ENCODE measurements at regions not wholly inside any gene's neighbourhood (a gene's known extent, or its start where the extent isn't known, plus 50 kb on each side); places are given as distances from the start of the nearest gene placed in this dataset.

DNA sequence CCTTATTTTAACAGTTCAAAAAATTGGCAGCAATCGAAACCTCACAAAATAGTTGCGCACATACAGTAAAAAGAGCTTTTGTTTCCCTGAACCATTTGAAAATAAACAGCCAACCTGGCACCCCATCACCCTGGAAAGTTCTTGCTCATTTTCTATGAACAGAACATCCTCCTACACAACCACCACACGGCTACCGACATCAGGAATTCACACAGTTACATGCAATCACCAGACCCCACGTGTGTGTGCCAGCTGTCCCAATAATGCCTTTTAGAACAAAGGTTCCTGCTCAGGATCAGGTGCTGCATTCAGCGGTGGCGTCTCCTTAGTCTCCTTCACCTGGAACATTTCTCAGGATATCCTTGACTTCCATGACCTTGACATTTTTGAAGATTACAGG is 186.5 kb downstream of the KLF13 start:
- Histone ChIP-seq H3K9me3 (ENCODE audit: control insufficient read depth, insufficient read depth, low read length) (no peaks in the 10 kb centered on the region), H3K27me3 (ENCODE audit: control insufficient read depth, insufficient read depth, low read length) (no peaks in the 10 kb centered on the region), H3K4me3 (ENCODE audit: low read depth, low read length) (no peak overlapping the region), H3K4me1 (ENCODE audit: control insufficient read depth, insufficient read depth, low read length) (no peaks in the 10 kb centered on the region), H3K9ac (ENCODE audit: low read depth, low read length) (no peak overlapping the region), H3K36me3 (ENCODE audit: control insufficient read depth, insufficient read depth, low read length) (no peaks in the 10 kb centered on the region)

DNA sequence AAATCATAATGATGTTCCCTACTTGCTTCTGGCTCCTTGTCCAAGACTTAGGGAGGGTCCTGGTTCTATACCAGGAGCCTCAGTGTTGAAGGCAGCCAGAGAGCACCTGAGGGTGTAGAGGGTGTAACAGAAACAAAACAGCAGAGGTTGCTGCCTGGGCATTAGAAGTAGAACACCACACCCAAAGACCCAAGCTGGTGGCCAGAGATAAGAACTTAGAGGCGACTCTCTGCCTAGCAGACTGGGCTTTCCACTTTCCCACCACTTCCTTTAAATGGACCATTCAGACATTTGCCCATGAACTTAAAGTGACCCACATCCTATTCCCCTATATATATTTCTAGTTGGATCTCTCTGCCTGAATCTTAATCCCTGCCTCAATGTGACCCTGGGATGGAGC is 189.8 kb downstream of the KLF13 start:
- Histone ChIP-seq H3K9ac (ENCODE audit: low read depth, low read length) (no peak overlapping the region), H3K9me3 (ENCODE audit: control insufficient read depth, insufficient read depth, low read length) (no peaks in the 10 kb centered on the region), H3K36me3 (ENCODE audit: control insufficient read depth, insufficient read depth, low read length) (no peaks in the 10 kb centered on the region), H3K4me3 (ENCODE audit: low read depth, low read length) (no peak overlapping the region), H3K27me3 (ENCODE audit: control insufficient read depth, insufficient read depth, low read length) (no peaks in the 10 kb centered on the region), H3K4me1 (ENCODE audit: control insufficient read depth, insufficient read depth, low read length) (no peaks in the 10 kb centered on the region)

GRCh38 chr15:31516874-31517273 is 190.2 kb downstream of the KLF13 start:
- Histone ChIP-seq H3K9me3 (ENCODE audit: control insufficient read depth, insufficient read depth, low read length) (no peaks in the 10 kb centered on the region), H3K4me3 (ENCODE audit: low read depth, low read length) (no peak overlapping the region), H3K9ac (ENCODE audit: low read depth, low read length) (no peak overlapping the region), H3K27me3 (ENCODE audit: control insufficient read depth, insufficient read depth, low read length) (no peaks in the 10 kb centered on the region), H3K36me3 (ENCODE audit: control insufficient read depth, insufficient read depth, low read length) (no peaks in the 10 kb centered on the region), H3K4me1 (ENCODE audit: control insufficient read depth, insufficient read depth, low read length) (no peaks in the 10 kb centered on the region)

- no peaks in the 10 kb centered on the region for H3K36me3 ChIP-seq (ENCODE audit: control insufficient read depth, insufficient read depth, low read length)
- H3K4me1 ChIP-seq (ENCODE audit: control insufficient read depth, insufficient read depth, low read length), result no peaks in the 10 kb centered on the region
- no peaks in the 10 kb centered on the region for H3K9me3 ChIP-seq (ENCODE audit: control insufficient read depth, insufficient read depth, low read length)
- H3K27me3 ChIP-seq (ENCODE audit: control insufficient read depth, insufficient read depth, low read length), result no peaks in the 10 kb centered on the region
- no peak overlapping the region for H3K9ac ChIP-seq (ENCODE audit: low read depth, low read length)
- H3K4me3 ChIP-seq (ENCODE audit: low read depth, low read length), result no peak overlapping the region
Measured at GRCh38 chr15:31517711-31518110, 191.1 kb downstream of the KLF13 start.

- no peaks in the 10 kb centered on the region for H3K9me3 ChIP-seq (ENCODE audit: control insufficient read depth, insufficient read depth, low read length)
- no peaks in the 10 kb centered on the region for H3K27me3 ChIP-seq (ENCODE audit: control insufficient read depth, insufficient read depth, low read length)
- no peak overlapping the region for H3K9ac ChIP-seq (ENCODE audit: low read depth, low read length)
- no peaks in the 10 kb centered on the region for H3K4me1 ChIP-seq (ENCODE audit: control insufficient read depth, insufficient read depth, low read length)
- no peak overlapping the region for H3K4me3 ChIP-seq (ENCODE audit: low read depth, low read length)
- H3K36me3 ChIP-seq (ENCODE audit: control insufficient read depth, insufficient read depth, low read length), result no peaks in the 10 kb centered on the region
Measured at GRCh38 chr15:31522028-31522427, 195.4 kb downstream of the KLF13 start.

- no peak overlapping the region for H3K9ac ChIP-seq (ENCODE audit: low read depth, low read length)
- no peak overlapping the region for H3K4me3 ChIP-seq (ENCODE audit: low read depth, low read length)
- no peaks in the 10 kb centered on the region for H3K27me3 ChIP-seq (ENCODE audit: control insufficient read depth, insufficient read depth, low read length)
- no peaks in the 10 kb centered on the region for H3K4me1 ChIP-seq (ENCODE audit: control insufficient read depth, insufficient read depth, low read length)
- no peaks in the 10 kb centered on the region for H3K9me3 ChIP-seq (ENCODE audit: control insufficient read depth, insufficient read depth, low read length)
- no peaks in the 10 kb centered on the region for H3K36me3 ChIP-seq (ENCODE audit: control insufficient read depth, insufficient read depth, low read length)
Measured at GRCh38 chr15:31523027-31523654, 196.5 kb downstream of the KLF13 start.

GRCh38 chr15:31523655-31524049 is 197.0 kb downstream of the KLF13 start:
- Histone ChIP-seq H3K9me3 (ENCODE audit: control insufficient read depth, insufficient read depth, low read length) (no peaks in the 10 kb centered on the region), H3K4me3 (ENCODE audit: low read depth, low read length) (no peak overlapping the region), H3K36me3 (ENCODE audit: control insufficient read depth, insufficient read depth, low read length) (no peaks in the 10 kb centered on the region), H3K4me1 (ENCODE audit: control insufficient read depth, insufficient read depth, low read length) (no peaks in the 10 kb centered on the region), H3K27me3 (ENCODE audit: control insufficient read depth, insufficient read depth, low read length) (no peaks in the 10 kb centered on the region), H3K9ac (ENCODE audit: low read depth, low read length) (no peak overlapping the region)

GRCh38 chr15:31525185-31525695 is 198.6 kb downstream of the KLF13 start:
- Histone ChIP-seq H3K9ac (ENCODE audit: low read depth, low read length) (no peak overlapping the region), H3K9me3 (ENCODE audit: control insufficient read depth, insufficient read depth, low read length) (no peaks in the 10 kb centered on the region), H3K27me3 (ENCODE audit: control insufficient read depth, insufficient read depth, low read length) (no peaks in the 10 kb centered on the region), H3K4me3 (ENCODE audit: low read depth, low read length) (no peak overlapping the region), H3K4me1 (ENCODE audit: control insufficient read depth, insufficient read depth, low read length) (no peaks in the 10 kb centered on the region), H3K36me3 (ENCODE audit: control insufficient read depth, insufficient read depth, low read length) (no peaks in the 10 kb centered on the region)

GRCh38 chr15:31525988-31526665 is 199.5 kb downstream of the KLF13 start:
- Histone ChIP-seq H3K9me3 (ENCODE audit: control insufficient read depth, insufficient read depth, low read length) (no peaks in the 10 kb centered on the region), H3K9ac (ENCODE audit: low read depth, low read length) (no peak overlapping the region), H3K27me3 (ENCODE audit: control insufficient read depth, insufficient read depth, low read length) (no peaks in the 10 kb centered on the region), H3K4me3 (ENCODE audit: low read depth, low read length) (no peak overlapping the region), H3K36me3 (ENCODE audit: control insufficient read depth, insufficient read depth, low read length) (no peaks in the 10 kb centered on the region), H3K4me1 (ENCODE audit: control insufficient read depth, insufficient read depth, low read length) (no peaks in the 10 kb centered on the region)

DNA sequence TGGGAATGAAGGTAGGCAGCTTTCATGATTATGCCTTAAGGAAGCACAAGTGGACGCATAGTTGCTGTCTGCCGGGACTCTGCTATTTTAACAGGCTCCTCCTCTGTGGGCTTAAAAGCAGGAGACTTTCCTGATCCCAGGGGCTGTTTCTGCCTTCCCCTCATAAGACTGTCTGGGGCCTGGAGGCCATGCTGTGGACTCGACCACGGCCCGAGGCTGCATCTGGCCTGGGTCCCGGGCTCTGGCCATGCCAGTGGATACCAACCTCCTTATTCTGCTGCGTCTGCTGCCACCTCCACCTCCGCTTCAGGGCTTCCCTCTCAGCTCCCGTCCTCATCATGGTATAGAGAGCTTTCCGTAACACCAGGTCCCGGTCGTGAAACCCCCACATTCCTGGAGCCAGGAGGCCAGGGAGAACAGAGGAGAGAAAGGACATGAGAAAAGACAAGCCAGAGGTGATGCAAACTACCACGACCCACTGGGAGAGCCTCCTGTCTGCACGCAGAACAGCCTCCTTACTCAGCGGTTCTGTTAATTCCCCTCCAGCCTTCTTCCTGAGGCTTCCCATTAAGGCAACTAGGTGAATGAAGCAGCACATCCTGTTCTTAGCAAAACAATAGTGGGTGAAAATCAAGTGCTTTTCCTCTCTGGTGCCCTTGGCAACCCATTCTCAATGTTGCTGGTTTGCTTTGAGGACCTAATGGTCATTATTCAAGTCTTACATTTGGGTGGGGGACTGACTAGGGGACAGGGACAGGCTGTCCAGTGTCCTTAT is 200.5 kb downstream of the KLF13 start:
- Histone ChIP-seq H3K27me3 (ENCODE audit: control insufficient read depth, insufficient read depth, low read length) (no peaks in the 10 kb centered on the region), H3K4me1 (ENCODE audit: control insufficient read depth, insufficient read depth, low read length) (no peaks in the 10 kb centered on the region), H3K4me3 (ENCODE audit: low read depth, low read length) (no peak overlapping the region), H3K9ac (ENCODE audit: low read depth, low read length) (no peak overlapping the region), H3K9me3 (ENCODE audit: control insufficient read depth, insufficient read depth, low read length) (no peaks in the 10 kb centered on the region), H3K36me3 (ENCODE audit: control insufficient read depth, insufficient read depth, low read length) (no peaks in the 10 kb centered on the region)

DNA sequence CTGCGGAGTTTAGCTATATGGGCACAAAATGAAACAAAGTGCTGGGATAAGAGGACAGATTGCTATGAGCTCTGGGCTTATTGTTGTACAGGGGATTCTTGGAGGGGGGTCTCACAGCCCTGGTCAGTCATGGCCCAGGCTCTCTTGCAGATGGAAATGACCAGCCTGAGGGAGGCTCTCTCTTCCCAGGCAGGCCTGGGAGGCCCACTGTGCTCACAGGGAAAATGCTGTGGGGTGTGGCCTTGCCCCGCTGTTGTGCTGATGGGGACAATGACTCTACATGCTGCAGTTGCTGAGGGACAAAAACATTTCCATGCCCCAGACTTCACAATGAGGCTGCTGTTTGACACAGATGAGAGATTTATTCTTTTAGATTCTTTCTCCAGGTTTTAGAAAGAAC is 202.2 kb downstream of the KLF13 start:
- Histone ChIP-seq H3K9ac (ENCODE audit: low read depth, low read length) (no peak overlapping the region), H3K27me3 (ENCODE audit: control insufficient read depth, insufficient read depth, low read length) (no peaks in the 10 kb centered on the region), H3K4me3 (ENCODE audit: low read depth, low read length) (no peak overlapping the region), H3K9me3 (ENCODE audit: control insufficient read depth, insufficient read depth, low read length) (no peaks in the 10 kb centered on the region), H3K36me3 (ENCODE audit: control insufficient read depth, insufficient read depth, low read length) (no peaks in the 10 kb centered on the region), H3K4me1 (ENCODE audit: control insufficient read depth, insufficient read depth, low read length) (no peaks in the 10 kb centered on the region)

All from iPS-15b (cell line).